Mesothelial cell of epicardium (in vitro differentiated cells): ENCODE measurements at regions not wholly inside any gene's neighbourhood (a gene's known extent, or its start where the extent isn't known, plus 50 kb on each side); places are given as distances from the start of the nearest gene placed in this dataset.
A peak's percentile ranks its signal among the peaks of the same experiment; 100 is the strongest.

ENCODE experiments used
- DNase-seq, 2 experiments: peaks; one replicate each; pipeline ENCODE4 v3.0.0; 2021; ENCODE audit warnings: low spot score in 2 of 2; ENCODE audit not compliant: unreplicated experiment in 2 of 2
- H3K27ac Mint-ChIP-seq: 2 replicates; pipeline ENCODE4 v1.8.0; 2021; ENCODE audit warnings: mixed read lengths
- H3K27me3 Mint-ChIP-seq: 2 replicates; pipeline ENCODE4 v1.8.0; 2021; ENCODE audit warnings: low read depth, mixed read lengths
- H3K36me3 Mint-ChIP-seq: 2 replicates; pipeline ENCODE4 v1.8.0; 2021; ENCODE audit warnings: mixed read lengths
- H3K4me1 Mint-ChIP-seq: 2 replicates; pipeline ENCODE4 v1.8.0; 2021; ENCODE audit warnings: mixed read lengths
- H3K4me3 Mint-ChIP-seq: 2 replicates; pipeline ENCODE4 v1.8.0; 2021; ENCODE audit warnings: mild to moderate bottlenecking, moderate library complexity, mixed read lengths
- H3K9me3 Mint-ChIP-seq: 2 replicates; pipeline ENCODE4 v1.8.0; 2021; ENCODE audit warnings: mixed read lengths
- TF ChIP-seq, protein P1 (sequence below): fragments of 200-600 bp; sonication (generic); IDR thresholded peaks from one replicate; pipeline ENCODE4 v1.5.0; 2021; ENCODE audit warnings: antibody characterized with exemption; ENCODE audit not compliant: unreplicated experiment

DNA sequence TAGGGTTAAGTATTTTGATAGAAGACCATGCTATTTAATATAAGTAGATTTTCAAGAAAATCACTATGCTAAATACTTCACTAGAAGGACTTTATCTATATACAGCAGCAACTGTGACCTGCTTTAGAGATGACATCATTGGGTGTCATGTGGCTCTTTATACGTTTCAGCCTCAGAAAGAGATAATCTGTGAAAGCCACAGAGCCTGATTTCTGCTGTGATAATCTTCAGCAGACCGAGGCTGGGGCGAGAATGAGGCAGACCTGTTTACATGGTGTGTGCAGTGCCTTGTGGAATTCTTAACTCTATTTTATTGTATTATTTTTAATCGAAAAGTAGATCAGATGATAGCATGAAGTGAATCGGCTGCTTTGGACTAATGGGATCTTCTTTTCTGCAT, 471.2 kb downstream of the MFSD1 start:
- Mint-ChIP-seq H3K4me3 (no peak overlapping the region), H3K9me3 (no peaks in the 10 kb centered on the region), H3K27me3 (peaks cover 22% of the 10 kb centered on the region), H3K27ac (no peak overlapping the region), H3K4me1 (no peaks in the 10 kb centered on the region), H3K36me3 (no peaks in the 10 kb centered on the region)
- DNase-seq: no peak
- TF ChIP-seq, protein P1, sequence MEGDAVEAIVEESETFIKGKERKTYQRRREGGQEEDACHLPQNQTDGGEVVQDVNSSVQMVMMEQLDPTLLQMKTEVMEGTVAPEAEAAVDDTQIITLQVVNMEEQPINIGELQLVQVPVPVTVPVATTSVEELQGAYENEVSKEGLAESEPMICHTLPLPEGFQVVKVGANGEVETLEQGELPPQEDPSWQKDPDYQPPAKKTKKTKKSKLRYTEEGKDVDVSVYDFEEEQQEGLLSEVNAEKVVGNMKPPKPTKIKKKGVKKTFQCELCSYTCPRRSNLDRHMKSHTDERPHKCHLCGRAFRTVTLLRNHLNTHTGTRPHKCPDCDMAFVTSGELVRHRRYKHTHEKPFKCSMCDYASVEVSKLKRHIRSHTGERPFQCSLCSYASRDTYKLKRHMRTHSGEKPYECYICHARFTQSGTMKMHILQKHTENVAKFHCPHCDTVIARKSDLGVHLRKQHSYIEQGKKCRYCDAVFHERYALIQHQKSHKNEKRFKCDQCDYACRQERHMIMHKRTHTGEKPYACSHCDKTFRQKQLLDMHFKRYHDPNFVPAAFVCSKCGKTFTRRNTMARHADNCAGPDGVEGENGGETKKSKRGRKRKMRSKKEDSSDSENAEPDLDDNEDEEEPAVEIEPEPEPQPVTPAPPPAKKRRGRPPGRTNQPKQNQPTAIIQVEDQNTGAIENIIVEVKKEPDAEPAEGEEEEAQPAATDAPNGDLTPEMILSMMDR: no peak

DNA sequence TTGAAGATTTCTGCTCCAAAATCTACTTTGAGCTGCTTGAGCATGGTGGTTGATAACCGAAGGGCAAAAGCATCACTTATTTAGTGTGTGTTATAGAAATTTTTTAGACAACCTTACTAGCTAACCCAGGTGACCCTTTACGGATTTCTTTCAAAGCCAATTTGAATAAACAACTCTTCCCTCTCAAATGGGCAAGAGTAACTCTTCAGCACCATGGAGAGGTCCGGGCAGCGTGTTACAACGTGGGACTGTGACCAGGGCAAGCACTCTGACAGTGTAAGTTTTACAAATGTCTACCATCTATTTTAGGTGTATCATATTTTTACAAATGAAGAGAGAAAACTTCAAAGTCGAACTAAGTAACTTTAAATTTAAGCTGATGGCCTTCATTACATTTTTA, 471.8 kb downstream of the MFSD1 start:
- peak; percentile 48 to 67 for DNase-seq
- Mint-ChIP-seq H3K9me3 (no peaks in the 10 kb centered on the region), H3K36me3 (no peaks in the 10 kb centered on the region), H3K27ac (no peak overlapping the region), H3K27me3 (peaks cover 24% of the 10 kb centered on the region), H3K4me1 (no peaks in the 10 kb centered on the region), H3K4me3 (no peak overlapping the region)
- TF ChIP-seq, protein P1: no peak

DNA sequence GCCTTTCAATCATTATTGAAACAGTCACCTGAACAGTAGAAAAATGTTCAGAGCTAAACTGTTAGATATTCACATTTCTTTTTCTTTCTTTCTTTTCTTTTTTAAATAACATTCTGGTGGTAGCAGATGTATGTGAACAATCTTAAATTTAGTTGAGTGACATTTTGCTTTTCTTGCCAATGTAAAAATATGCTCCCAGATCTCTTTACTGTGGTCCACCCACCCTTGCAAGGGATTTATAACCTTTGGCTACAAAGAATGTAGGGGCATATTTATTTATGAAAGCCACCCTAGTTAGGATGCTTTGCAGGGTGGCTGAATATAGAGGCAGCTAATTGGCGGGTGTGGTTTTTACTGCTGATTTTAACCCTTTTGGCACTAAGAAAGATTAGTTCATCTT, 473.9 kb downstream of the MFSD1 start:
- no peak for DNase-seq
- TF ChIP-seq, protein P1: no peak
- Mint-ChIP-seq H3K4me1 (no peaks in the 10 kb centered on the region), H3K36me3 (no peaks in the 10 kb centered on the region), H3K4me3 (no peak overlapping the region), H3K9me3 (peaks cover 4% of the 10 kb centered on the region), H3K27ac (no peak overlapping the region), H3K27me3 (peaks cover 38% of the 10 kb centered on the region)

DNA sequence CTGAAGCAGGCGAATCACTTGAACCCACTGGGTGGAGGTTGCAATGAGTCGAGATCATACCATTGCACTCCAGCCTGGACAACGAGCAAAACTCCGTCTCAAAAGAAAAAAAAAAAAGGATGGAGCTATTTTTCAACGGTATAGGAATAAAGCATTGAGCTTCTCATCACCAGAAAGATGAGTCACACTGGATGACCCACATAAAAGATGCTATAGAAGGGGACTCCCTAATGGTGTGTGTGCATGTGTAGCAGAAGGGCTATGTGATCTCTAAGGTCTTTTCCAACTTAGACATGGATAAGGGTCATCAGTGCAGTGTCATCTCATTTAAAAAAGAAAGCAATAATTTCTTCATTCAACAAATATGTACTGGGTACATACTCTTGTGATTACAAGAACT, 476.0 kb downstream of the MFSD1 start:
- Mint-ChIP-seq H3K4me3 (no peak overlapping the region), H3K9me3 (peaks cover 4% of the 10 kb centered on the region), H3K4me1 (no peaks in the 10 kb centered on the region), H3K27ac (no peak overlapping the region), H3K27me3 (peaks cover 41% of the 10 kb centered on the region), H3K36me3 (no peaks in the 10 kb centered on the region)
- TF ChIP-seq, protein P1: no peak
- DNase-seq: no peak

DNA sequence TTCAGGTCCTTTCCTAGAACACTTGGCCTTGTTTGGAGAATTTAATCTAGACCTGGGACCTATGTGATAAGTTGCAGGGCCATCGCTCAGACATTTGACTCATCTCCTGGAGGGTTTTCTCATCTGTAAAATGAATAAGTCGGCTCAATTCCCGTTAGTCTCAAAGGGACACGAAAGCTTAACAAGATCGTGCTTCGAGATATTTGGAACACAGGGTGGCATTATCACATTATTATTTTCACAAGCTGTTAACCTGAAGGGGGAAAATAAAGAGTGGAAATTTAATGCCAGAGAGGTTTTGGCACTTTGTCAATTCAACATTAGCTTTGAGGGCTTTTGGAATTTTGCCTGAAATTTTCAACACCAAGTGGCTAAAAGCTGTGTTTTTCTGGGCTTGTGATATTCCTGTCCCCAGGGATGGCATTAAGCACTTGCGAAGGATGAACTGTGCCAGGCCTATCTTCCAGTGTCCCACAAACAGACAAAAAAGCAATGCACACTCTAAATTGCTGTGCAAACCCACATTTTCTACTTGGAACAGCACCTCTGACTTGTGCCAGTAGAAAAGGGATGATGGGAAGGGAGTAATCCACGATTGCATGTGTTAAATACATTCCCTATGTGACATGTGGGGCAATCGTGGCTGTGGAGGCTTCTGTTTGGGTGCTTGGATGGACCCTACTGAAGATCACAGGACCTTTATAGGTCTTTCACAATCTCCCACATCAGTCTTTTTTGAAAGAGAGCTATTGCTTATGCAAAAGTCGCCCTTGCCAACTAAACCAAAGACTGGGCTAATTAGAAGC, 478.7 kb downstream of the MFSD1 start:
- Mint-ChIP-seq H3K36me3 (no peaks in the 10 kb centered on the region), H3K4me1 (no peaks in the 10 kb centered on the region), H3K27ac (no peak overlapping the region), H3K9me3 (peaks cover 4% of the 10 kb centered on the region), H3K27me3 (peaks cover 41% of the 10 kb centered on the region), H3K4me3 (no peak overlapping the region)
- no peak for DNase-seq
- TF ChIP-seq, protein P1: no peak
